ENCODE measurements at regions not wholly inside any gene's neighbourhood (a gene's known extent, or its start where the extent isn't known, plus 50 kb on each side); places are given as distances from the start of the nearest gene placed in this dataset.
A peak's percentile ranks its signal among the peaks of the same experiment; 100 is the strongest.

DNA sequence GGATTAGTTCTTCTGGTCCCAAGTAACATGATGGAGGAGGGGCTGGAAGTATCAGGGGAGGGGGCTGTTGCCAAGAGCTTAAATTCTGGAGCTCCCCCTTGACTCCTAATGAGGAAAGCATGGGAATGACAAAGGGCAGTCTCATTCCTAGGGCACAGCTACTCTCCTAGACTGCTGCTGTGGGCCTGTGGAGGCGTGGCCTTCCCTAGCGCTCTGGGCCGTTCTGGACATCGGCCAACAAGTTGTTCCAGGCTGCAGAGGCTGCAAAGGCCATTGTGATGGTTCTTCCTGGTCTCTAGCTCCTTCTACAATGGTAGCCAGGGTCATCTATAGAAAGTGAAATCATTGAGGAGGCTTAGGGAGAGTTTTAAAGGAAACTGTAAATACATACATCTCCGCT lies 916.6 kb downstream of the DIAPH3 start:
- DNase-seq (ENCODE audit: low read depth in 2 of 2), result peak in 1 of 2 donors; percentile 4
- no peak overlapping the region for H3K4me3 ChIP-seq (replicated peaks in 1 of 2; ENCODE audit: low read depth in 2 of 2, low read length in 2 of 2)
- TF ChIP-seq, protein P1, sequence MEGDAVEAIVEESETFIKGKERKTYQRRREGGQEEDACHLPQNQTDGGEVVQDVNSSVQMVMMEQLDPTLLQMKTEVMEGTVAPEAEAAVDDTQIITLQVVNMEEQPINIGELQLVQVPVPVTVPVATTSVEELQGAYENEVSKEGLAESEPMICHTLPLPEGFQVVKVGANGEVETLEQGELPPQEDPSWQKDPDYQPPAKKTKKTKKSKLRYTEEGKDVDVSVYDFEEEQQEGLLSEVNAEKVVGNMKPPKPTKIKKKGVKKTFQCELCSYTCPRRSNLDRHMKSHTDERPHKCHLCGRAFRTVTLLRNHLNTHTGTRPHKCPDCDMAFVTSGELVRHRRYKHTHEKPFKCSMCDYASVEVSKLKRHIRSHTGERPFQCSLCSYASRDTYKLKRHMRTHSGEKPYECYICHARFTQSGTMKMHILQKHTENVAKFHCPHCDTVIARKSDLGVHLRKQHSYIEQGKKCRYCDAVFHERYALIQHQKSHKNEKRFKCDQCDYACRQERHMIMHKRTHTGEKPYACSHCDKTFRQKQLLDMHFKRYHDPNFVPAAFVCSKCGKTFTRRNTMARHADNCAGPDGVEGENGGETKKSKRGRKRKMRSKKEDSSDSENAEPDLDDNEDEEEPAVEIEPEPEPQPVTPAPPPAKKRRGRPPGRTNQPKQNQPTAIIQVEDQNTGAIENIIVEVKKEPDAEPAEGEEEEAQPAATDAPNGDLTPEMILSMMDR (IDR thresholded peaks at IDR 0.05; ENCODE audit: low read depth, low read length), result no peak

DNA sequence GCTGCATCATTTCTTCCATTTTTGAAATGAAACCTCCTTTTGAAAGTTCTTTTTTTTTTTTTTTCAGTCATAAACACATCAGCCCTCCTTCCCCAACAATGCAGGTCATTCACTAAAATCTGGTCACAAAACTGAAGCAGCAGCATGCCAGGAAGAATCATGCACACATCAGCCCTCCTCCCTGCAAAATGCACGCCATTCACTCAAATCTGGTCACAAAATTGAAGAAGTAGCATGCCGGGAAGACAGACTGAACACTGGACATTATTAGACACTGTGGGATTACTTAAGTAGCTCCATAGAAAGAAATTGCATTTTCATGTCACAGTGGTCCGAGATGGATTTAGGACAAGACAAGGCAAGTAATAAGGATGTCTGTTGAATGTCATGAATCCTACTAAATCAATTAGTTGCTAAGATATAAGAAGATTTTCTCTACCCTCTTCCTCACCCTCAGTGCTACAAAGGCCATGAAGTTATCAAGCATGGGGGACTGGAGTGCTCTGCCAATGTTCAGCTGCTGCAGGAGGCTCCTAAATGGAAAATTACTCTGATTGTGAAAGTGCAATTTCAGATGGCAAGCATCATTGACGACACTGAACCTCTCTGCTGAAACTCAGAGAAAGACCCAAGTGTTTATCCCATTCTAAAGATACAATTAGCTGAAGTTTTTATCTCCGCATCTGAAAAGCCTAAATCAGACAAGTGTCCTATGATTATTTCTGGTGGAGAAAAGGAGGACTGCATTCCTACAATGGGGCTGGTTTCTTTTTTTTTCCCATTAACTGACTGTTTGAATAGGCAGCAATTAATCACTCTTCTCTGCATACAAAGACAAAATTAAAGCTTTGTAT lies 913.2 kb downstream of the DIAPH3 start:
- TF ChIP-seq, protein P1 (IDR thresholded peaks at IDR 0.05; ENCODE audit: low read depth, low read length), result no peak
- no peak overlapping the region for H3K4me3 ChIP-seq (replicated peaks in 1 of 2; ENCODE audit: low read depth in 2 of 2, low read length in 2 of 2)
- no peak for DNase-seq (ENCODE audit: low read depth in 2 of 2)

DNA sequence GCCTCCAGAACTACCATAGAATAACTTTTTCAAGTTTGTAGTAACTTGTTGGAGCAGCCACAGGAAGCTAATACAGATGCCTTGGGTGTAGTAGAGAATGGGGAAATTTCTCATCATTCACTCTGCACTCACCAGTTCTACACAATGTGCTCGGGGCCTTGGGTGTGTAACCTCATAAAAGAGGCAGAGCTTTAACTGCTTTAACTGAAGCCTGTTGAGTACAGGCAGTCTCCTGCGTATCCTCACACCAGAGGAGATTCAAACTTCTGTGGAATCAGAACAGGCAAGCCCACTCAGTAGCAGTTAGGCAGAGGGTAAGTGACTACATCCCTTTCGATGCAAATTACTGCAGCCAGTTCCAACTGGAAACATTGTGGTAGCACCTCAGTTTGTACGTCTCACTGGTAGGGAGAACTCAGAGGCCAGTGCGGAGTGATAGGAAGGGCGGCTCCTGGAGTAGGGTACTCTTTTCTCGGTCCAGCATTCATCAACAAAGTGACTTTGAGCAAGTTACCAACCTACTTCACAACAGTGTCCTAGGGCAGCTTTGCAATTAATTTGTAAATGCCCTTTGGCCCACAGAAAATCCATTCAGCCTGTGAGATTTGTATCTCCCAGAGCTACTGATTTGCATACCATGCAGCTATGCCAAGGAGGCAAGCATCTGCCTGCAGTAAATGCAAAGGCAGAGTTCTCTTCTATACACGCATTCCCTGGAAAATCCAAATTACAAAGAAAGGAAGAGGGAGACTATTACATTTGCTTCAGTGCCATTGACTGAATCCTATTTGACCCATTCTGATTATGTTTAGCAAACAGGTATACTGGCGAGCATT lies 904.3 kb downstream of the DIAPH3 start:
- TF ChIP-seq, protein P1 (IDR thresholded peaks at IDR 0.05; ENCODE audit: low read depth, low read length), result no peak
- no peak overlapping the region for H3K4me3 ChIP-seq (replicated peaks in 1 of 2; ENCODE audit: low read depth in 2 of 2, low read length in 2 of 2)
- no peak for DNase-seq (ENCODE audit: low read depth in 2 of 2)

DNA sequence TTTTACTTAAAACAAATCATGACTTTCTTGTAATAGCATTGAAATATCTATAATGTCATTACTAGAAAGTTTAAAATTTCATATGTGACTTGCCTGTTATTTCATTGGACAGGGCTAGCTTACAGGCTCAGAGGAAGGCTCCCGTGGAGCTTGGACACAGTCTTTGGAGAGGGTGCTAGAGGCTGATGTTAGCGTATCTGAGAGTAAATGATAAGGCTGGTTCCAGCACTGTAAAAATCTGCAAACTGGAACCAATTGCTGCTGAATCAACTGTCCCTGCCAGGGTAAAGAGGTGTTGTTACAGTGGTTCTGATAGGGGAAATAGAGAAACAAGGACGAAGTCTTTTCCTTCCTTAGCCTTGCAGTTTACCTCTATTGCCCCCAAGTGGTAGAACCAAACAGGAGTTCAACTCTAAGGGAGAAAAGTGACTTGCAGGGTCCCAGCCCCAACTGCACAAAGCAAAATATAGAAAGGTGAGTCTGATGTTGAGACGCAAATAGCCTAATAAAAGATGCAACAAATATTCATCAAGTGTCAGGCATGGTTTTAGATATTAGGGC lies 901.7 kb downstream of the DIAPH3 start:
- TF ChIP-seq, protein P1 (IDR thresholded peaks at IDR 0.05; ENCODE audit: low read depth, low read length), result peak; percentile 60
- no peak overlapping the region for H3K4me3 ChIP-seq (replicated peaks in 1 of 2; ENCODE audit: low read depth in 2 of 2, low read length in 2 of 2)
- peak; percentile 29 to 44 for DNase-seq (ENCODE audit: low read depth in 2 of 2)

DNA sequence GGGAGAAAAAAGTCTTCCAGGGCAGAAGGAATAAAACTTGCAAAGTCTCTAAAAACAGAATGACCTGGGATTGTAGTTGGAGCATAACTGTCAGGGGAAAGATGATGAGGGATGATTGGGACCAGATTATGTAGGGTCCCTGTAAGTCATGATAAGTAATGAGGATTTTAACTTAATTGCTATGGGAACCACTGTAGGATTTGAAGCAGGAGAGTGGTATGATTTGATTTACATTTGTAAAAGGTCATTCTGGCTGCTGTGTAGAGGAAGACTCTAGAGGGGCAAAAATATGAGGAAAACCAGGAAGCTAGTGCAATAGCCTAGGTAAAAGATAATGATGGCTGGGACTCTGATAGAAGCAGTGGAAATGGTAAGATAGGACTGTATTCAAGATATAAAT lies 900.2 kb downstream of the DIAPH3 start:
- TF ChIP-seq, protein P1 (IDR thresholded peaks at IDR 0.05; ENCODE audit: low read depth, low read length), result no peak
- no peak for DNase-seq (ENCODE audit: low read depth in 2 of 2)
- H3K4me3 ChIP-seq (replicated peaks in 1 of 2; ENCODE audit: low read depth in 2 of 2, low read length in 2 of 2), result no peak overlapping the region

DNA sequence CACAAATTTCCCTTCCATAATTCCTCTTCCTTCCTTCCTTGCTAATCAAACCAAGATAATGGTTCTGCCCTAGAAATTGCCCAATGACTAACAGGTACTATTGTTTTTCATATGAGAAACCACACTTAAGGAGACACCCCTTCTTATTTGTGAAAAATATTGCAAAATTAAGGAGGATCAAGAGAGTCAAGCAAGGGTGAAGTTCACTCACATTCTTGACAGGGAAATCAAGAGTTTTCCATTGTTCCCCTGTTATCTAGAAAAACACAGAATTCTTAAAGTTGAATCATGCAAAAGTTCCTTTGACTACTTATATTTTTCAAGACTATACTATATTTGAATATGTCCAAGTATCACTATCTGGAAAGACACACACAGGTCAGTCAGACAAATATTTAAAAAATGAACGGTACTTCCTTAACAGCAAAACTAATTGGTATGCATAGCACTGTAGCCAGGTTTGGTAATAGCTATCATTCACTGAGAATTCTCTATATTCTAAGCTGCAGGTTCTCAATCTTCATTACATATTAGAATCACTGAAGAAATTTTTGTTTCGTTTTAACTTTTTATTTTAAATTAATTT lies 897.2 kb downstream of the DIAPH3 start:
- peak; percentile 13 to 14 for DNase-seq (ENCODE audit: low read depth in 2 of 2)
- no peak overlapping the region for H3K4me3 ChIP-seq (replicated peaks in 1 of 2; ENCODE audit: low read depth in 2 of 2, low read length in 2 of 2)
- TF ChIP-seq, protein P1 (IDR thresholded peaks at IDR 0.05; ENCODE audit: low read depth, low read length), result no peak
